Karpas-422 (cell line): ENCODE measurements at regions not wholly inside any gene's neighbourhood (a gene's known extent, or its start where the extent isn't known, plus 50 kb on each side); places are given as distances from the start of the nearest gene placed in this dataset.

Experiments used
- DNase-seq: peaks from one replicate; pipeline ENCODE4 v3.0.0-alpha.2; 2015
- H2AFZ ChIP-seq: fragments of 200-600 bp; sonication (generic); 2 replicates; pipeline ENCODE4 v1.6.1; 2014; ENCODE audit warnings: antibody characterized with exemption, low read length, mixed read lengths
- H3K27ac ChIP-seq: fragments of 200-600 bp; sonication (generic); 2 replicates; pipeline ENCODE4 v1.5.1; 2014; ENCODE audit warnings: mild to moderate bottlenecking, low read length, moderate library complexity
- H3K27me3 ChIP-seq: fragments of 200-600 bp; sonication (generic); 2 replicates; pipeline ENCODE4 v1.6.1; 2014; ENCODE audit warnings: low read length, mixed read lengths
- H3K36me3 ChIP-seq: fragments of 200-600 bp; sonication (generic); 2 replicates; pipeline ENCODE4 v1.6.1; 2014; ENCODE audit warnings: low read length, mixed read lengths; ENCODE audit not compliant: insufficient read depth
- H3K4me1 ChIP-seq: fragments of 200-600 bp; sonication (generic); 2 replicates; pipeline ENCODE4 v1.6.1; 2014; ENCODE audit warnings: mild to moderate bottlenecking, low read length, mixed read lengths
- H3K4me2 ChIP-seq: fragments of 200-600 bp; sonication (generic); 2 replicates; pipeline ENCODE4 v1.6.1; 2014; ENCODE audit warnings: low read length, low read depth, mild to moderate bottlenecking; ENCODE audit not compliant: poor library complexity, severe bottlenecking
- H3K4me3 ChIP-seq: fragments of 200-600 bp; sonication (generic); 2 replicates; pipeline ENCODE4 v1.5.1; 2014; ENCODE audit warnings: mild to moderate bottlenecking, antibody characterized with exemption, low read length, mixed read lengths
- H3K79me2 ChIP-seq: fragments of 200-600 bp; sonication (generic); 2 replicates; pipeline ENCODE4 v1.6.1; 2014; ENCODE audit warnings: mild to moderate bottlenecking, low read length, mixed read lengths
- H3K9ac ChIP-seq: fragments of 200-600 bp; sonication (generic); 2 replicates; pipeline ENCODE4 v1.6.0; 2014; ENCODE audit warnings: low read length
- H3K9me2 ChIP-seq: fragments of 200-600 bp; sonication (generic), shearing (Covaris generic); replicated peaks from 2 replicates; pipeline ENCODE4 v1.6.0; 2014; ENCODE audit warnings: mild to moderate bottlenecking, low read length, moderate library complexity; ENCODE audit not compliant: insufficient read depth
- H3K9me3 ChIP-seq: fragments of 300-700, 200-600 bp; sonication (generic); 2 replicates; pipeline ENCODE4 v1.6.1; 2014; ENCODE audit warnings: low read length, mixed read lengths
- H4K20me1 ChIP-seq: fragments of 200-600 bp; sonication (generic); 2 replicates; pipeline ENCODE4 v1.6.1; 2014; ENCODE audit warnings: mild to moderate bottlenecking, antibody characterized with exemption, low read length, low read depth; ENCODE audit not compliant: insufficient read depth

GRCh38 chr13:66216728-66217127 lies 1013.4 kb downstream of the PCDH9 start:
- Histone ChIP-seq H3K4me3 (no peak overlapping the region), H3K36me3 (no peaks in the 10 kb centered on the region)
- no peak for DNase-seq

GRCh38 chr13:66214467-66214866 lies 1015.7 kb downstream of the PCDH9 start:
- Histone ChIP-seq H3K79me2 (no peaks in the 10 kb centered on the region), H3K27ac (no peak overlapping the region), H4K20me1 (no peaks in the 10 kb centered on the region), H3K4me3 (no peak overlapping the region), H3K9me3 (no peaks in the 10 kb centered on the region), H3K4me2 (no peak overlapping the region), H3K4me1 (peaks cover 3% of the 10 kb centered on the region), H3K9me2 (no peaks in the 10 kb centered on the region), H3K36me3 (no peaks in the 10 kb centered on the region), H3K9ac (no peak overlapping the region), H3K27me3 (no peaks in the 10 kb centered on the region), H2AFZ (no peak overlapping the region)
- DNase-seq: no peak

More at GRCh38 chr13:66216728-66217127, 1013.4 kb downstream of the PCDH9 start:
- no peaks in the 10 kb centered on the region for H3K9me3 ChIP-seq
- no peak overlapping the region for H3K9ac ChIP-seq
- no peak overlapping the region for H3K27ac ChIP-seq
- no peaks in the 10 kb centered on the region for H3K79me2 ChIP-seq
- no peaks in the 10 kb centered on the region for H4K20me1 ChIP-seq
- H3K27me3 ChIP-seq: no peaks in the 10 kb centered on the region
- peak overlapping the region; percentile 19; the same call in 1 of the 2 replicates for H2AFZ ChIP-seq
- no peaks in the 10 kb centered on the region for H3K9me2 ChIP-seq
- H3K4me2 ChIP-seq: no peak overlapping the region
- H3K4me1 ChIP-seq: peaks cover 3% of the 10 kb centered on the region

GRCh38 chr13:66212511-66212910 lies 1017.6 kb downstream of the PCDH9 start:
- Histone ChIP-seq H3K4me2 (no peak overlapping the region), H2AFZ (peak overlapping the region; percentile 58; the same call in 1 of the 2 replicates), H3K27me3 (no peaks in the 10 kb centered on the region), H4K20me1 (no peaks in the 10 kb centered on the region), H3K79me2 (no peaks in the 10 kb centered on the region), H3K9me2 (no peaks in the 10 kb centered on the region), H3K36me3 (no peaks in the 10 kb centered on the region), H3K9ac (no peak overlapping the region), H3K4me1 (peaks cover 3% of the 10 kb centered on the region), H3K4me3 (no peak overlapping the region), H3K9me3 (no peaks in the 10 kb centered on the region), H3K27ac (no peak overlapping the region)
- no peak for DNase-seq

- Histone ChIP-seq H2AFZ (no peak overlapping the region), H3K27me3 (no peaks in the 10 kb centered on the region), H3K9me2 (no peaks in the 10 kb centered on the region), H3K36me3 (no peaks in the 10 kb centered on the region), H4K20me1 (no peaks in the 10 kb centered on the region), H3K79me2 (no peaks in the 10 kb centered on the region), H3K4me1 (peaks cover 3% of the 10 kb centered on the region), H3K4me3 (no peak overlapping the region), H3K4me2 (no peak overlapping the region), H3K27ac (no peak overlapping the region), H3K9ac (no peak overlapping the region), H3K9me3 (no peaks in the 10 kb centered on the region)
- DNase-seq: no peak
Measured at GRCh38 chr13:66210677-66211076, 1019.5 kb downstream of the PCDH9 start.

GRCh38 chr13:66208589-66208988 lies 1021.5 kb downstream of the PCDH9 start:
- Histone ChIP-seq H3K36me3 (no peaks in the 10 kb centered on the region), H4K20me1 (no peaks in the 10 kb centered on the region), H3K4me1 (peaks cover 3% of the 10 kb centered on the region), H3K27me3 (no peaks in the 10 kb centered on the region), H3K4me2 (no peak overlapping the region), H3K27ac (no peak overlapping the region), H3K9me2 (no peaks in the 10 kb centered on the region), H3K9me3 (0 out of 2 replicates have a peak, but pooled peaks cover 4% of the 10 kb centered on the region), H2AFZ (no peak overlapping the region), H3K9ac (no peak overlapping the region), H3K79me2 (no peaks in the 10 kb centered on the region), H3K4me3 (no peak overlapping the region)
- no peak for DNase-seq

GRCh38 chr13:66207610-66208009 lies 1022.5 kb downstream of the PCDH9 start:
- H3K4me2 ChIP-seq: no peak overlapping the region
- H3K79me2 ChIP-seq: no peaks in the 10 kb centered on the region
- no peaks in the 10 kb centered on the region for H3K36me3 ChIP-seq
- 0 out of 2 replicates have a peak, but pooled peaks cover 4% of the 10 kb centered on the region for H3K9me3 ChIP-seq
- H3K4me1 ChIP-seq: peaks cover 3% of the 10 kb centered on the region
- no peak overlapping the region for H3K27ac ChIP-seq
- no peak overlapping the region for H3K9ac ChIP-seq
- no peaks in the 10 kb centered on the region for H3K27me3 ChIP-seq
- no peak overlapping the region for H3K4me3 ChIP-seq
- no peak for DNase-seq
- H2AFZ ChIP-seq: no peak overlapping the region
- no peaks in the 10 kb centered on the region for H4K20me1 ChIP-seq
- H3K9me2 ChIP-seq: no peaks in the 10 kb centered on the region

- H3K9me3 ChIP-seq: 0 out of 2 replicates have a peak, but pooled peaks cover 4% of the 10 kb centered on the region
- H3K36me3 ChIP-seq: no peaks in the 10 kb centered on the region
- H3K27ac ChIP-seq: no peak overlapping the region
- no peak overlapping the region for H2AFZ ChIP-seq
- H3K27me3 ChIP-seq: no peaks in the 10 kb centered on the region
- H3K9ac ChIP-seq: no peak overlapping the region
- H3K4me3 ChIP-seq: no peak overlapping the region
- H3K4me1 ChIP-seq: no peaks in the 10 kb centered on the region
- no peak overlapping the region for H3K4me2 ChIP-seq
- H3K79me2 ChIP-seq: no peaks in the 10 kb centered on the region
- H3K9me2 ChIP-seq: no peaks in the 10 kb centered on the region
- no peak for DNase-seq
- H4K20me1 ChIP-seq: no peaks in the 10 kb centered on the region
Measured at GRCh38 chr13:66205807-66206206, 1024.3 kb downstream of the PCDH9 start.

- Histone ChIP-seq H4K20me1 (no peaks in the 10 kb centered on the region), H3K9me3 (peaks cover 12% of the 10 kb centered on the region), H3K27me3 (no peaks in the 10 kb centered on the region), H3K4me2 (no peak overlapping the region), H3K79me2 (no peaks in the 10 kb centered on the region), H3K9me2 (no peaks in the 10 kb centered on the region), H3K9ac (no peak overlapping the region), H3K4me3 (no peak overlapping the region), H2AFZ (no peak overlapping the region), H3K27ac (no peak overlapping the region), H3K4me1 (no peaks in the 10 kb centered on the region), H3K36me3 (no peaks in the 10 kb centered on the region)
- no peak for DNase-seq
Measured at GRCh38 chr13:66200555-66200954, 1029.6 kb downstream of the PCDH9 start.

GRCh38 chr13:66195238-66195637 lies 1034.9 kb downstream of the PCDH9 start:
- no peaks in the 10 kb centered on the region for H3K27me3 ChIP-seq
- no peaks in the 10 kb centered on the region for H3K79me2 ChIP-seq
- H3K4me1 ChIP-seq: no peaks in the 10 kb centered on the region
- no peak overlapping the region for H3K4me2 ChIP-seq
- DNase-seq: no peak
- no peak overlapping the region for H3K27ac ChIP-seq
- H3K4me3 ChIP-seq: no peak overlapping the region
- no peaks in the 10 kb centered on the region for H3K9me2 ChIP-seq
- no peaks in the 10 kb centered on the region for H4K20me1 ChIP-seq
- H3K9ac ChIP-seq: no peak overlapping the region
- no peaks in the 10 kb centered on the region for H3K36me3 ChIP-seq
- no peak overlapping the region for H2AFZ ChIP-seq
- peaks cover 12% of the 10 kb centered on the region for H3K9me3 ChIP-seq
